SH-SY5Y (cell line): ENCODE measurements at regions not wholly inside any gene's neighbourhood (a gene's known extent, or its start where the extent isn't known, plus 50 kb on each side); places are given as distances from the start of the nearest gene placed in this dataset.

Source experiments
- GATA2 ChIP-seq: IDR thresholded peaks from 2 replicates; pipeline ENCODE4 v1.6.1; 2011; ENCODE audit warnings: mild to moderate bottlenecking, low read depth, low read length
- GATA3 ChIP-seq: IDR thresholded peaks from 2 replicates; pipeline ENCODE4 v1.6.1; 2011; ENCODE audit warnings: low read depth, mild to moderate bottlenecking, low read length, moderate library complexity

DNA sequence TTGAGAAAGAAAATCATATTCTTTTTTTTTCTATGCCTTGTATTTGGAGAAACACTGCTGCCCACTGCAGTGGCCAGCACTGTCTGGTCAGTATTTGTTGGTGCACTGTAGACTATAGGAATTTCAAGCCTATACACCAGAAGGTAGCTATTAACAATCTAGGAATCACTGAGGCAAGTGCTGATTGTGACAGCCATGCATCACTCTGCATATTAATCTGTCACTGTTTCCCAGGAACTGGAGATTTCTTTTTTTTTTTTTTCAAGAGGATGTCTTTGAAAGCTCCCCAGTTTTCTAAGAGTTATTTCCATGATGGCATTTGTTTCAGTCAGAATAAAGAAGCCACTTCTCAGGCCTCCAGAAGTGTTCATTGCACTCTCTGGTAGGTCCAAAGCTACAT lies 737.8 kb upstream of the PTBP2 start:
- TF ChIP-seq GATA2 (no peak), GATA3 (no peak)

GRCh38 chr1:95984798-95985374 lies 736.7 kb upstream of the PTBP2 start:
- TF ChIP-seq GATA3 (0 out of 2 replicates have a peak, but pooled peaks have one; percentile 11), GATA2 (peak; percentile 42; the same call in 1 of the 2 replicates)

GRCh38 chr1:95990033-95990432 lies 731.6 kb upstream of the PTBP2 start:
- TF ChIP-seq GATA3 (no peak), GATA2 (no peak)

DNA sequence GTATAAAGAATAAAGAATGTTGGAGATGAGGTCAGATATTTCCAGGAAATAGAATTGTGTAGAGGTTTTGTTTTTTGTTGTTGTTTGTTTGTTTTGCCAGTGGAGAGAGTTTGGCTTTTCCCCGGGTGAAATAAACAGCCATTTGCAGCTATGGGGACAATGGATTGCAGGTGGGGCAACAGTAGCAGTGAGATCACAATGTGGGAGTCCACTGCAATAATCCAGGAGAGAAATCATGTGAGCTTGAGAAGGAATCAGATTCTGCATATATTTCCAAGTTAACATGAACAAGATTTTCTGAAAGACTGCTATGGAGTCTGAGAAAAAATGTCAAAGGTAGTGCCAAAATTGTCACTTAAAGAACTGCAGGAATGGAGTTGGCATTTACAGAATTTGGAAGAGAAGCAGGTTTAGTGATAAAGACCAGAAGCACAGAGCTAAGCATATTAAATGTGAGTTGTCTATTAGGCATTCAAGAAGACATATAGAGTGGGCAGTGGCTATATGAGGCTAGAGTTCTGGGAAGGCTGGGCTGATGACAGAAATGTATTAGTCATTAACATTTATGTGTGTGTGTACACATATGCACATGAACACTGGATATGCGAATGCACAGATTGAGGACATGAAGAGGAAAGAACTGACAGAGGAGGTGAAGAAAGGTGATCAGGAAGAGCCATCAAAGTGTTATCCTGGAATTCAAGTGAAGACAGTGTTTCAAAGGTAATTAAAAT lies 729.6 kb upstream of the PTBP2 start:
- no peak for TF ChIP-seq GATA2
- no peak for TF ChIP-seq GATA3

DNA sequence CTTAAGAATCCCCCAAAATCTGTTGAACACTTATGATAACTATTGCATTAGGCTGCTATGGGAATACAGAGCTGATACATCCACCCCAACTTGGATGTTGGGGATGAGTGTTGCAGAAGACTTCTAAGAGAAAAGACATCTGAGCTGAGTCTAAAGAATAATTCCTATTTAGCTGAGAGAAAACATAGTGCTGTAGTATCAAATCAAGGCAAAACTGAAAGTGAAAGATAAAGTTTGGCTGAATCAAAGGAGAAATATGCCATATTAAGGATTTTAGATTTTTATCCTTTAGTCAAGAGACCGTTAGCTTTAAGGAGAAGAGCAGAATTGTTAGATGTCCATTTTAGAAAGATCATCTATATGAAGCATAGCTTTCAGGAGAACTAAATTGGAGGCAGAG lies 726.9 kb upstream of the PTBP2 start:
- TF ChIP-seq GATA2 (no peak), GATA3 (no peak)

DNA sequence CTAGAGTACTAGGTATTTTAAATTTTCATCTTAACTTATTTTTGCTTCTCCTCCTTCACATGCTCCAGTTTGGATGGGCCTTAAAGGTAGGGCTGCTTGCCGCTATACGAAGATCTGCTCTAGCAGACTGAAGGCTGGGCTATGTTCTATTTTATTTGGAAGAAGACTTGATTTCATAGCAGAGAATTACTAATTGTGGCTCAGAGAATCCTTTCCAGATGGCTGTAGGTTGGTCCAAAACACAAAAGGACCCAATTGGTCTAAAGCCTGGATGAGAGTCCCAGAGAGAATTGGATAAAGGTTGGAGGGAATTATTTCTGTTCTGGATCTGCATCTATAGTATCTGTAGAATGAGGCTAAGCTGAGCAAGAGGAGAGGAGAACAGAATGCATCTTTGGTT lies 719.4 kb upstream of the PTBP2 start:
- TF ChIP-seq GATA2 (no peak), GATA3 (no peak)

DNA sequence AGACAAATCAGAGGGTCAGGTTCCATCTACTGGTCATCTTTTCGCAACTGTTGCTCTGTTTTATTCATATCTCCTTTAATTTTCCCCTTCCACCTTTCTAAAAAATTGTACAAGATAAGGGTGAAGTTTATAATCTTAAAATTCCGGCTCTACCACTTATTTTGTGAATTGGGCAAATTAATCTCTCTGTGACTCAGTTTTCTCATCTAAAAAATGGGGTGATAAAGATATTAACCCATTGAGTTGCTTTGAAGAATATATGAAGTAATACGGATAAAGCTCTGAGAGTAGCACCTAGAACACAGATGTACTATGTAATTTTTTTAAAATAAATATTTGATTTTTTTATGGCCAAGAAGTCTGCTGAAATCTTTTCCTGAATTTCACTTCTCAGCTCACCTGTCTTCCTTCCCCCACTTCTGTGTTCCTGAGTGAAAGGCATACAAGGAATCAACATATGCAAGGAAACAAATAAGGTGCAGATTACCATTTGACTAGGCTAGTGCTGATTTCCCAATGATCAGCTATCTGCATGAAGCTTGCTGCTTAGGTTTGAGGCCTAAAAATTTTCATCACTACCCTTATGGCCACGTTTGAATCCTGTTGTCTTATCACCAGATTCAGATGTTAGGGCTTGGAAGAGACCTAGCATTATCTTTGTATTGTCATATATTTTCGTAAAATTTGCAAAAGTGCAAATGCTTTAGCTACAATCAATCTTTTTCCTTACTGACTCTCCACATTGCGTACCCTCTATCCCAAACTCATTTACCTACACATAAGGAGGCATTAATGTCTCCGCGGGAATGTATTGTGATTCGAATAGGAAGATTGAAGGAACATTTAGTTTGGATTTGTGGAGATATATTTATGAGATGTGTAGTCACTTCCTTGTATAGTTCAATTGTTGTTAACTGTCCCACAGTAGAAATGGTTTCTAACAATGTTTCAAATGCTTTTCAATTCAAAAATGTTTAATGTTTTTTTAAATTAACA lies 718.3 kb upstream of the PTBP2 start:
- TF ChIP-seq GATA3, result no peak
- TF ChIP-seq GATA2, result no peak

DNA sequence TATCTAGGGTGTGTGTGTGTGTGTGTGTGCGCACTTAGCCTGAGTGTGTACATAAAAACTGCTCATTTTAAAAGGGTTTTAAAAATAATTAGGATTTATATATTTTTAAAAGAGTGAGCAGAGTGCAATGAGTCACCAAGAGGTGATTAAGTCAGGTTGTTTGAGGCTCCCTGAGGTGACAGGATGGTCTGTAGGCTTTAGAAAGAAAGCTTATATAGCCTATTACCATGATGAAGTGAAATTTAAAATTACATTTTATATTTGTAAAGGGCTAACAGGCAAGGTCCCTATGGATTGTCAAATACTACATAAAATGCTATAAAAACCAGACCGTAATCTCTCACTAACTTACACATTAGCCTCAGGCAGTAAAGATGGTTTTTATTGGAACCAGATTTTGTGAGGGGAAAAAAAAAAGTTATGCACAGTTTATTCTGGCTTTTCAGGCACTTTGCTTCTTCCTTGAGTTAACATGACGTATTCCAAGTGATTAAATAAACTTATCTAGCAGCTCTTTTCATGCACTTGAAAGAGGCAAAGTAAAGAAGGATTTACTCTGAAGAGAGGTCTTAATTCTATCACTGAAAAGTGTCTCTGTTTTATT lies 711.7 kb upstream of the PTBP2 start:
- TF ChIP-seq GATA2, result no peak
- TF ChIP-seq GATA3, result no peak

DNA sequence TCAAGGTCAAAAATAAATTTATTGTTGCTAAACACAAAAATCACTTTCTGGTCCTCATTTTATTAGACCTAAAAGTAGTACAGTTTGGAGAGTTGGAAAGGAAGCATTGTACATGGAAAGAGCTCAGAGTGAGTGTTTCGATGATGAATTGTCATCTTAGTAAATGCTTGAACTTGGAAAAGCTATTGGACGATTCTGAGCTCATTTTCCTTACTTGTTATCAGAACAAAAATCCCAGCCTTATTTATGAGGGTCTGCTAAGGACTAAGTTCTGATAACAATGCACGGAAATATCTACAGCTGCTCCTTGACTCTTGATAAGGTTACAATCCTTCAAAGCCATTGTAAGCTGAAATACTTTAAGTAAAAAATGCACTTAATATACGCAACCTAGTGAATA lies 710.0 kb upstream of the PTBP2 start:
- TF ChIP-seq GATA3 (no peak), GATA2 (no peak)

DNA sequence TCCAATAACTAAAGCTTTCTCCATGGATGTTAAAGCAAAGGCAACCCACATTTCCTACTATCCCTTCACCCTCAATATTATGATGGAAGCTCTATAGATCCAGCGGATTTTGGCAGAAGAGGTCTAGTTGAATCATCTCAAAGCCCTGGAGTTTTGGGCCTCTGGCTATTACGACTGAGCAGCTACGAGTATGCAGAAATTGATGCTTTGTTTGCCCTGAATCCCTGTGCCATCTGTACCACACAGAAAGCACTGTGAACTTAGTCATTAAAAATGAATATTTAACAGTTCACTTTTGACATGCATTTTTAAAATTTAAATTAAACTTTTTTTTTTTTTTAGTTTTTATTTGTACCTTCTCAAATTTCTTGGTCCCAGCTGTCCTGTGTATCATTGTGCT lies 705.4 kb upstream of the PTBP2 start:
- TF ChIP-seq GATA3 (no peak), GATA2 (no peak)

- TF ChIP-seq GATA3, result no peak
- TF ChIP-seq GATA2, result no peak
Observed at GRCh38 chr1:96020378-96020777, 701.2 kb upstream of the PTBP2 start.

DNA sequence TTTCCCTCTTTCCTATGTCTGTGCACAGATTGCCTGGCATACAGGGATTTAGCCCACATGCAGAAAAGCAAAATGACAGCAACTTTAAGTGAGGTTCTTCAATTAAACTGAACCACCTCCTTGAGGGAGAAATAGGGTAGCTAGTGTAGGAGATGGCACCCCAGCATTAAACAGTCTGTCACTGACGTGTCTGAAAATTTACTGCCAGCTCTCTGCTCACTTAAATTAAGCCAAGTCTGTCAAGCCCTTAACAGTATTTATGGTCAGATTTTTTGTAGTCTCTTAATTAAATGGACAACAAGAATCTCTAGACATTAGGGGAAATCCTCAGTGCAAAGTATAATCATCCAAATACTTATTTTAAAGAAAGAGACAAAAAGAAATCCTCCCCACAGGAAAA lies 696.5 kb upstream of the PTBP2 start:
- TF ChIP-seq GATA3 (no peak), GATA2 (no peak)

DNA sequence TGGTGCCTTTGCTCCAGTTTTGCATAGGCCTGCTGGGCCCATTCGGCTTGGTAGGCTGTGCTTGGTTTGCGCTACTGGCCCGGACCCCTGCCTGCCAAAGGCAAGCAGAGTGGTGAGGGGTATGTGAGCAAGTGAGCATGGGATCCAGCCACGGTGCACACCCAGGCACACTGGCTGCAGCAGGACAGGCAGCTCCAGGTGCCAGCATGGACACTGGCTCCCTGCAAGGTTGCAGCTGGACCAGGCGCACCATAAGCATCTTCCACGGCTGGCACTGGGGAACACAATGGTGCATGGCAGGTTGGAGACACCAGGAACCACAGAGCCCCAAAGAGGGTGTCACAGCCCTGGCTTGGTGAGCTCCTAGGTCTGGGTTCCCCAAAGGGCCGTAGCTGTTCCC lies 693.5 kb upstream of the PTBP2 start:
- TF ChIP-seq GATA2 (no peak), GATA3 (no peak)

DNA sequence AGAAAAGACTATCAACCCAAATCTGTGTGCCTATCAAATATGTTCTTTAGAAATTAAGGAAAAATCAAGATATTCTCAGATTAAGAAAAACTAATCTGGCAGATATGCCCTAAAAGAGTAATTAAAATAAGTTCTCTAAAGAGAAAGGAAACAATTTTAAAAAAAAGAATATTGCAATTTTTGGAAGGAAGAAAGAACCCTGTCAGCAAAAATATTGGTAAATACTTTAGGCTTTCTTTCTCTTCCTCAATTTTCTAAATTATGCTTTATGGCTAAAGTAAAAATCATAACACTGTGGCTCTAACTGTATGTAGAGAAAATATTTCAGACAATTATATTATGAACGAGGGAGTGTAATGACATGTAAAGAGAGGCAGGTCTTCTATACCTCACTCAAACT lies 691.3 kb upstream of the PTBP2 start:
- TF ChIP-seq GATA3, result no peak
- TF ChIP-seq GATA2, result no peak
